ENCODE measurements at regions not wholly inside any gene's neighbourhood (a gene's known extent, or its start where the extent isn't known, plus 50 kb on each side); places are given as distances from the start of the nearest gene placed in this dataset.
"Not testable (repeated sequence)": the region's sequence is repeated elsewhere in the genome, so short reads cannot be mapped to it uniquely, and the experiment has no call there.

GRCh38 chr16:9630119-9630518, 538.7 kb downstream of the HAPSTR1 start:
- Histone ChIP-seq H3K23ac (ENCODE audit: low read length) (no peak overlapping the region), H2AK5ac (ENCODE audit: low read length) (no peak overlapping the region), H2BK5ac (ENCODE audit: low read depth, low read length, poor library complexity) (no peak overlapping the region), H3K27ac (ENCODE audit: low read depth, low read length) (no peak overlapping the region), H4K91ac (ENCODE audit: low read depth, low read length) (no peak overlapping the region), H3K79me1 (ENCODE audit: low read length) (no peaks in the 10 kb centered on the region), H3K9ac (ENCODE audit: low read length) (no peak overlapping the region), H2BK12ac (ENCODE audit: low read length) (no peak overlapping the region), H3K79me2 (ENCODE audit: control insufficient read depth, insufficient read depth, low read length, poor library complexity) (no peaks in the 10 kb centered on the region), H3K27me3 (ENCODE audit: insufficient read depth, low read length) (no peaks in the 10 kb centered on the region), H4K12ac (ENCODE audit: low read depth, low read length) (no peak overlapping the region), H3K4me2 (ENCODE audit: low read length) (no peak overlapping the region), H3K14ac (ENCODE audit: low read length) (no peak overlapping the region), H4K8ac (ENCODE audit: low read depth, low read length) (no peak overlapping the region), H2BK120ac (ENCODE audit: insufficient read depth, low read length, poor library complexity) (no peak overlapping the region), H3K4me3 (ENCODE audit: low read depth, low read length) (no peak overlapping the region), H3K18ac (ENCODE audit: low read length) (no peak overlapping the region), H3K4ac (ENCODE audit: low read depth, low read length) (no peak overlapping the region), H3K9me3 (ENCODE audit: insufficient read depth, low read depth, low read length) (peaks cover 11% of the 10 kb centered on the region), H3K4me1 (ENCODE audit: control insufficient read depth in 1 of 2, insufficient read depth in 2 of 2, low read length in 2 of 2) (no peaks in the 10 kb centered on the region), H3K36me3 (ENCODE audit: control insufficient read depth in 1 of 2, insufficient read depth in 2 of 2, low read length in 2 of 2) (no peaks in the 10 kb centered on the region), H2AFZ (ENCODE audit: insufficient read depth, low read length, poor library complexity) (no peak overlapping the region)
- no peak for DNase-seq
- WGBS (ENCODE audit: extremely low coverage, insufficient coverage, insufficient read length) = no CpG with 5 or more reads among the region's 3 CpGs

GRCh38 chr16:9630985-9631384, 539.5 kb downstream of the HAPSTR1 start:
- H3K14ac ChIP-seq (ENCODE audit: low read length) = no peak overlapping the region
- H2BK5ac ChIP-seq (ENCODE audit: low read depth, low read length, poor library complexity) = no peak overlapping the region
- no peak overlapping the region for H3K23ac ChIP-seq (ENCODE audit: low read length)
- no peak overlapping the region for H3K4me3 ChIP-seq (ENCODE audit: low read depth, low read length)
- H3K4me1 ChIP-seq (ENCODE audit: control insufficient read depth in 1 of 2, insufficient read depth in 2 of 2, low read length in 2 of 2) = no peaks in the 10 kb centered on the region
- WGBS (ENCODE audit: extremely low coverage, insufficient coverage, insufficient read length) = no CpG with 5 or more reads among the region's 4 CpGs
- no peak overlapping the region for H3K18ac ChIP-seq (ENCODE audit: low read length)
- DNase-seq = no peak
- no peak overlapping the region for H2BK12ac ChIP-seq (ENCODE audit: low read length)
- no peak overlapping the region for H2AFZ ChIP-seq (ENCODE audit: insufficient read depth, low read length, poor library complexity)
- no peak overlapping the region for H4K91ac ChIP-seq (ENCODE audit: low read depth, low read length)
- H3K27ac ChIP-seq (ENCODE audit: low read depth, low read length) = no peak overlapping the region
- no peak overlapping the region for H3K9ac ChIP-seq (ENCODE audit: low read length)
- peaks cover 11% of the 10 kb centered on the region for H3K9me3 ChIP-seq (ENCODE audit: insufficient read depth, low read depth, low read length)
- H3K79me1 ChIP-seq (ENCODE audit: low read length) = no peaks in the 10 kb centered on the region
- no peak overlapping the region for H2BK120ac ChIP-seq (ENCODE audit: insufficient read depth, low read length, poor library complexity)
- H2AK5ac ChIP-seq (ENCODE audit: low read length) = no peak overlapping the region
- no peak overlapping the region for H4K12ac ChIP-seq (ENCODE audit: low read depth, low read length)
- no peak overlapping the region for H3K4ac ChIP-seq (ENCODE audit: low read depth, low read length)
- no peaks in the 10 kb centered on the region for H3K79me2 ChIP-seq (ENCODE audit: control insufficient read depth, insufficient read depth, low read length, poor library complexity)
- H4K8ac ChIP-seq (ENCODE audit: low read depth, low read length) = no peak overlapping the region
- no peak overlapping the region for H3K4me2 ChIP-seq (ENCODE audit: low read length)
- no peaks in the 10 kb centered on the region for H3K27me3 ChIP-seq (ENCODE audit: insufficient read depth, low read length)
- H3K36me3 ChIP-seq (ENCODE audit: control insufficient read depth in 1 of 2, insufficient read depth in 2 of 2, low read length in 2 of 2) = no peaks in the 10 kb centered on the region

- Histone ChIP-seq H2BK120ac (ENCODE audit: insufficient read depth, low read length, poor library complexity) (no peak overlapping the region), H2AFZ (ENCODE audit: insufficient read depth, low read length, poor library complexity) (no peak overlapping the region), H3K4ac (ENCODE audit: low read depth, low read length) (no peak overlapping the region), H3K9me3 (ENCODE audit: insufficient read depth, low read depth, low read length) (peaks cover 11% of the 10 kb centered on the region), H4K8ac (ENCODE audit: low read depth, low read length) (no peak overlapping the region), H3K27me3 (ENCODE audit: insufficient read depth, low read length) (no peaks in the 10 kb centered on the region), H3K36me3 (ENCODE audit: control insufficient read depth in 1 of 2, insufficient read depth in 2 of 2, low read length in 2 of 2) (no peaks in the 10 kb centered on the region), H4K91ac (ENCODE audit: low read depth, low read length) (no peak overlapping the region), H3K79me2 (ENCODE audit: control insufficient read depth, insufficient read depth, low read length, poor library complexity) (no peaks in the 10 kb centered on the region), H3K23ac (ENCODE audit: low read length) (no peak overlapping the region), H3K14ac (ENCODE audit: low read length) (no peak overlapping the region), H3K4me3 (ENCODE audit: low read depth, low read length) (no peak overlapping the region), H2BK12ac (ENCODE audit: low read length) (no peak overlapping the region), H4K12ac (ENCODE audit: low read depth, low read length) (no peak overlapping the region), H3K4me1 (ENCODE audit: control insufficient read depth in 1 of 2, insufficient read depth in 2 of 2, low read length in 2 of 2) (no peaks in the 10 kb centered on the region), H2AK5ac (ENCODE audit: low read length) (no peak overlapping the region), H3K27ac (ENCODE audit: low read depth, low read length) (no peak overlapping the region), H2BK5ac (ENCODE audit: low read depth, low read length, poor library complexity) (no peak overlapping the region), H3K79me1 (ENCODE audit: low read length) (no peaks in the 10 kb centered on the region), H3K18ac (ENCODE audit: low read length) (no peak overlapping the region), H3K4me2 (ENCODE audit: low read length) (no peak overlapping the region), H3K9ac (ENCODE audit: low read length) (no peak overlapping the region)
- DNase-seq = no peak
- WGBS (ENCODE audit: extremely low coverage, insufficient coverage, insufficient read length) = no CpG with 5 or more reads among the region's 6 CpGs
Observed at GRCh38 chr16:9633844-9634243, 542.4 kb downstream of the HAPSTR1 start.

GRCh38 chr16:9635150-9635720, 543.8 kb downstream of the HAPSTR1 start:
- no CpG with 5 or more reads among the region's 11 CpGs for WGBS (ENCODE audit: extremely low coverage, insufficient coverage, insufficient read length)
- H3K79me2 ChIP-seq (ENCODE audit: control insufficient read depth, insufficient read depth, low read length, poor library complexity); H4K8ac ChIP-seq (ENCODE audit: low read depth, low read length); H3K4ac ChIP-seq (ENCODE audit: low read depth, low read length); H4K12ac ChIP-seq (ENCODE audit: low read depth, low read length); H4K91ac ChIP-seq (ENCODE audit: low read depth, low read length); H3K4me2 ChIP-seq (ENCODE audit: low read length); H3K27me3 ChIP-seq (ENCODE audit: insufficient read depth, low read length); H3K23ac ChIP-seq (ENCODE audit: low read length); H3K4me3 ChIP-seq (ENCODE audit: low read depth, low read length); H2AK5ac ChIP-seq (ENCODE audit: low read length); H2AFZ ChIP-seq (ENCODE audit: insufficient read depth, low read length, poor library complexity); H3K79me1 ChIP-seq (ENCODE audit: low read length); H3K14ac ChIP-seq (ENCODE audit: low read length); H3K27ac ChIP-seq (ENCODE audit: low read depth, low read length); H3K4me1 ChIP-seq (ENCODE audit: control insufficient read depth in 1 of 2, insufficient read depth in 2 of 2, low read length in 2 of 2); H3K36me3 ChIP-seq (ENCODE audit: control insufficient read depth in 1 of 2, insufficient read depth in 2 of 2, low read length in 2 of 2); H3K18ac ChIP-seq (ENCODE audit: low read length); H3K9ac ChIP-seq (ENCODE audit: low read length); H2BK5ac ChIP-seq (ENCODE audit: low read depth, low read length, poor library complexity); DNase-seq; H2BK12ac ChIP-seq (ENCODE audit: low read length); H2BK120ac ChIP-seq (ENCODE audit: insufficient read depth, low read length, poor library complexity): not testable (repeated sequence)
- H3K9me3 ChIP-seq (ENCODE audit: insufficient read depth, low read depth, low read length) = peaks cover 11% of the 10 kb centered on the region
